VCaP (cell line): ENCODE measurements at regions not wholly inside any gene's neighbourhood (a gene's known extent, or its start where the extent isn't known, plus 50 kb on each side); places are given as distances from the start of the nearest gene placed in this dataset.

ENCODE experiments used
- H3K27ac ChIP-seq: fragments of 450-650 bp; 2 replicates; pipeline ENCODE4 v1.5.1; 2017
- CTCF ChIP-seq: fragments of 450-650 bp; conservative IDR thresholded peaks from 2 replicates; pipeline ENCODE4 v1.5.1; 2017; ENCODE audit warnings: mild to moderate bottlenecking, moderate library complexity

- TF ChIP-seq CTCF = peak; percentile 80
- H3K27ac ChIP-seq = no peak overlapping the region
These were observed 247.9 kb upstream of the POF1B start for GRCh38 chrX:85627363-85627762.

- no peak for TF ChIP-seq CTCF
- H3K27ac ChIP-seq = no peak overlapping the region
These were observed 243.2 kb upstream of the POF1B start for GRCh38 chrX:85622635-85623034.

- TF ChIP-seq CTCF = no peak
- H3K27ac ChIP-seq = no peak overlapping the region
These were observed 241.0 kb upstream of the POF1B start for GRCh38 chrX:85620466-85620865.

GRCh38 chrX:85619962-85620361 lies 240.5 kb upstream of the POF1B start:
- no peak overlapping the region for H3K27ac ChIP-seq

GRCh38 chrX:85611926-85612325 lies 232.5 kb upstream of the POF1B start:
- H3K27ac ChIP-seq = no peak overlapping the region
- peak; percentile 71 for TF ChIP-seq CTCF

More at GRCh38 chrX:85619962-85620361, 240.5 kb upstream of the POF1B start:
- TF ChIP-seq CTCF = no peak

GRCh38 chrX:85592980-85593379 lies 213.5 kb upstream of the POF1B start:
- TF ChIP-seq CTCF = no peak
- no peak overlapping the region for H3K27ac ChIP-seq

GRCh38 chrX:85591536-85591935 lies 212.1 kb upstream of the POF1B start:
- no peak for TF ChIP-seq CTCF
- H3K27ac ChIP-seq = no peak overlapping the region

- H3K27ac ChIP-seq = no peak overlapping the region
- no peak for TF ChIP-seq CTCF
These were observed 211.2 kb upstream of the POF1B start for GRCh38 chrX:85590638-85591037.
